T47D (cell line): ENCODE measurements at regions not wholly inside any gene's neighbourhood (a gene's known extent, or its start where the extent isn't known, plus 50 kb on each side); places are given as distances from the start of the nearest gene placed in this dataset.

ENCODE experiments used
- DNase-seq, 2 experiments: peaks; one replicate each; pipeline versions ENCODE4 v3.0.0 to v3.0.0-alpha.2; 2011 to 2012; ENCODE audit warnings: low read depth in 1 of 2, low spot score in 1 of 2
- JUND ChIP-seq: IDR thresholded peaks from 2 replicates; pipeline ENCODE4 v1.6.1; 2012; ENCODE audit warnings: low read depth
- in situ Hi-C: cut with HindIII; loops from 2 replicates; pipeline ENCODE4 v1.10.0; 2016; ENCODE audit warnings: low sequenced_read_pairs, low pct_unique_long_range_greater_than_20kb

GRCh38 chr10:78559661-78560340 lies 509.0 kb upstream of the ZMIZ1 start:
- in situ Hi-C loops: no loop called here
- no peak for TF ChIP-seq JUND
- no peak for DNase-seq

GRCh38 chr10:78560341-78560688 lies 508.5 kb upstream of the ZMIZ1 start:
- TF ChIP-seq JUND: no peak
- DNase-seq: no peak
- in situ Hi-C loops: no loop called here

DNA sequence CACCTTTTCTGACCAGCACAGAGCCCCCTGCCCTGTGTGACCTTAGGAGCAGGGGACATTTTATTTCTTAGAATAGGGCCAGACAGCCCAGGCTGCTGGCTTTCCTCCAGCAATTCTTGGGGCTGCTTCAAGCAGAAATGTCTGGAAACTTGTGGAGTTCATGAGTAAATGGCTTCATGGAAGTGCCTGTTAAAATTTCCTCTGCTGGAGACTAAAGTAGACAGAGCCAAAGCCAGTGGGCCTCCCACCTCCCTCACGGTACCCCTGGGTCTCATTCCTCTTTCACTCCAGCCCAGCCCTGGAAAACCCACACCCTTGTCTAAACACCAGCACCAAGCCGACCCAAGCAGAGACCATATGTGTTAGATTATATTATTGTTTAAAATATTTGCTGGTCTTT lies 505.5 kb upstream of the ZMIZ1 start:
- in situ Hi-C loops: no loop called here
- no peak for DNase-seq
- no peak for TF ChIP-seq JUND

DNA sequence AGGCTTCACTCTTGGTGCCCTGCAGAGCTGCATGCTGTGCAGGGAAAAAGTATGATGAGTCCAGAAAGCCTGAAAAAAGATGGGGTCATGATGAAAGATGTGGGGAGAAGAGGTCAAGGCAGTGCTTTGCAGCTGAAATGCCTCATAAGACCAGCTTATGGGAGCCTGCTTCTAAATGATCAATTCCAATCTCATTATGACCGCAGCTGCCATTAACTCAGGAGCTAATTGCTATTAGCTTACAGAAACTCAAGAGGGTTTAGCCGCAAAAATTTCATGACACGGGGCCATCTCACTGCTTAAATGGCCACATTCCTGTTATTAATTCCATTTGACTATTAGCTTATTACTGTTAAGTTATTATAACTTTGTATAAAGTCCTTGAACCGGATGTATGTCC lies 502.9 kb upstream of the ZMIZ1 start:
- DNase-seq: no peak
- in situ Hi-C loops: no loop called here
- TF ChIP-seq JUND: no peak

DNA sequence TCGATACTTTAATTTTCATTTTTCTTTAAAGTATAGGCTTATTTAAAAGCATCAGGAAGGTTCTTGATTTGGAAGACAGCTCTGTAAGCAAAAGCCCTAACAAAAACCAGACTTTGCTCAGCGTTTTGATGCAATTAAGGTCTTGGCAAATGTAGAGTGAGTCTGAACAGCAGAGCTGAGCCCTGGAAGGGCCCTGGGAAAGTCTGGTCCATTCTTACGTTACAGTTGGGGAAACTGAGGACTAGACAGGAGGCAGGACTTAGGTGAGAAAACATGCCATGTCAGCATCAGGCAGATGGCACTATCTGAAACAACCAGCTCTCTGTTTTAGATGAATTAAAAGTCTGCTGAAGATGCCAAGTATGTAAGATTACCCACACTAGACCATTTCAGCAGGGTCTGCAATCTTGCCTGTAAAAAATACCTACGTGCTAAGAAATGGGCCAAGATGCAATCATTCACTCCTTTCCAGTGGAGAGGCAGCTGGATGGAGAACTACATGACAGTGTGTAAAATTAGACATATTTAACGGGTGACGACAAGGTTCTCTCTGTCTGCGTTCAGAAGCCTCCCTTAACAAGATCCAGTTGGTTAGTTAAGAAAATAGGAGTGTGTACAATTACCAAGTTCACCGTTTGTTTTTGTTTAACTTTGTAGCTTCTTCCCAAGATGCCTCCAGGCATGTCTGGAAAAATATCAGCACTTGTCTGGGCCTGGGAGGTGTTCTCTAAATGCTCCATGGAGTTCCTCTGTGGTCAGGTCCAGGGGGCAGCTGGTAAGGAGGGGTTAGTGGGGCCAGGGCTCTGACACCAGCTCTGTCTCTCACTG lies 502.3 kb upstream of the ZMIZ1 start:
- no peak for TF ChIP-seq JUND
- DNase-seq: no peak
- in situ Hi-C loops: no loop called here

DNA sequence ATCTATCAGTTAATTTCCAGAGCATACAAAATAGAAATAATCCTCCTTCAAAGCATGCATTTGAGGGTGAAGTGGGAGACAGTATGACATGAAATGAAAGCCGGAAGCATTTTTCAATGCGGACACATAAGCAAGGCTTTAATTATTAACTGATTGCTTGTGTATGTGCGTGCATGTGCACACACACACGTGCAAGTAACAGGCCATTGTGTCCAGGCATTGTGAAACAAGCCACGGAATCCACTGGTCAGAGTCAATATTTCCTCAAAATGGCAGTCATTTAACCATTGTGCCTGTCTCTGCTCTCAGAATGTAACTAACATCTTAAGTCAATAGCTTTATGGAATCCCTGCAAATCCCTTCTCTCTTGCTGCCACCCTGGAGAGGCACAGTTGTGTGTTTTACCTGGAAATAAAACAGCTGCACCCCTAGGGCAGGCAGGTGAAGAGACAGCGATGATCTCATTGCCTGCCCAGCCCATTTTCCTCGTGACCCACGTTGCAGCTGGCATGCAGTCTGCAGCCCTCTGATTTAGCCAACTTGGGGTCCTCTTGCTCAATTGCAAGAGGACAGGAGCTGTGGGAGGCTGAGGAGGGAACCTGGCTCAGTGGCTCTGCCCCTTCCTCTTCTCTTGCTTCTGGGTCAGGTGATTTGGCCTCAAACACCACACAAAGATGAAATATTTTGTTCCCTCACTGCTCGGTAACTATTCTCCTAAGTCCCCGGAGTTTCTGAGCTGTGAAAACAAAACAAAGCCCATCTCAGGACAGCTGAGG lies 500.9 kb upstream of the ZMIZ1 start:
- DNase-seq: no peak
- TF ChIP-seq JUND: no peak
- in situ Hi-C loops: no loop called here

GRCh38 chr10:78568620-78569019 lies 500.1 kb upstream of the ZMIZ1 start:
- in situ Hi-C loops: no loop called here

DNA sequence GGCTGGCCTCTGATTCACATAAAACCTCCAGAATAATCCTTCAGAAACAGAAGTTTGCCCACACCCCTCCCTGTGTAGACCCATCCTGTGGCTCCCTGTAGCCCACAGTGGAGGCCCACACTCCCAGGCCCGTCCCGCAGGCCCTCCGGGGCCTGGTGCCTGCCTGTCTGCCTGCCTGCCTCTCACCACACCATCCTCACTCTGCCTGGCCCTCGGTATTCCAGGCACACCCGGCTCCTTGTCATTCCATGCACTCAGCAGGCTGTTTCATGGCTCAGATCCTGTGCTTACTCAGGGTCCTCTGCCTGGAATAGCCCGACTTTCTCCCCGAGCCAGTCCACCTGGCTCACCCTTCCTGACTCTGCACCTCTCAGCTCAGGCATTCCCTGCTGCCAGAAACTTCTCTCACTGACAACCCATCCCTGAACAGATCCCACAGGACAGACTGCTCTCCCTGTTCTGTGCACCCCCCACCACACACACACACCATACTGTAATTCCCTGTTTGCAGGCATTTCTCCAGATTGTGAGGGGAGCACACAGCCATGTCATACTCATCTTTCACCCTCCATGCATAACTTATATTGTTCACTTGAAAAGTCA lies 498.0 kb upstream of the ZMIZ1 start:
- in situ Hi-C loops: no loop called here
- DNase-seq: no peak
- no peak for TF ChIP-seq JUND

More at GRCh38 chr10:78568620-78569019, 500.1 kb upstream of the ZMIZ1 start:
- DNase-seq: no peak
- no peak for TF ChIP-seq JUND

DNA sequence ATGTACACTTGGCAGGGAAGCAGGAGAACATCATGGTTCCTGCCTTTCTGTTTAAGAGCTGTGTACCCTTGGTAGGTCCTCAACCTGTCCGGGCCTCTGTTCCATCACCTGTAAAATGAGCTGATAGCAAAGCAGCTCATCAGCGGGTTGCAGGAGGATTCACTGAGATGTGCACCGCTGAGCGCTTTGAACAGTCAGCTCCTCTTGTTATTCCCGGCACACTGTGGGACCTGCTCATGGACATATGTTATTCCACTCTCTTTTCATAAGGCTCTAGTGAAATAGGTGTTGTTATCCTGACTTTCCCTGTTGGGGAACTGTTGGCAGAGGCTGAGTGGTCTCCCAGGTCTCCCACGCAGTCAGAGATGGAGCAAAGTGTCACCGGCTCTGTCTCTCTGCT lies 497.5 kb upstream of the ZMIZ1 start:
- in situ Hi-C loops: no loop called here
- DNase-seq: no peak
- TF ChIP-seq JUND: no peak

GRCh38 chr10:78571891-78572290 lies 496.9 kb upstream of the ZMIZ1 start:
- TF ChIP-seq JUND: no peak
- in situ Hi-C loops: no loop called here
- DNase-seq: no peak

DNA sequence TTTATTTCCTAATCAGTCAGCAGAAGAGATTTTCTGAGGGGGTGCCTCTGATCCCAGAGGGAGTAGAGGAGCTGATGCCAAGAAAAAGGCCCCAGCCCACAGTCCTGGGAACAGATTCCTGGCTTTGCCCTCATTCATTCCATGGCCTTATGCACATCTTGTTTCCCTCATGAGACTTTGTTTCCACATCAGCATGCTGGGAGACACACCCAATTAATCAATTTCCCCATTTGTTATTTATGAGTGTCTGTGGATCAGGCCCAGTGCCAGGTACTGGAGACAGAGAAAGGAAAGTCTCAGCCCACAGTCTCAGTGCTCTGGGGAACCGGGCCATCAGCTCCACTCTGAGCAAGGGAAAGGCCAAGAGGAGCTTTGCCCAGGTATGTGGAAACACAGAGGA lies 496.2 kb upstream of the ZMIZ1 start:
- TF ChIP-seq JUND: no peak
- in situ Hi-C loops: no loop called here
- no peak for DNase-seq

GRCh38 chr10:78574547-78574946 lies 494.2 kb upstream of the ZMIZ1 start:
- no peak for TF ChIP-seq JUND
- in situ Hi-C loops: no loop called here
- DNase-seq: no peak

DNA sequence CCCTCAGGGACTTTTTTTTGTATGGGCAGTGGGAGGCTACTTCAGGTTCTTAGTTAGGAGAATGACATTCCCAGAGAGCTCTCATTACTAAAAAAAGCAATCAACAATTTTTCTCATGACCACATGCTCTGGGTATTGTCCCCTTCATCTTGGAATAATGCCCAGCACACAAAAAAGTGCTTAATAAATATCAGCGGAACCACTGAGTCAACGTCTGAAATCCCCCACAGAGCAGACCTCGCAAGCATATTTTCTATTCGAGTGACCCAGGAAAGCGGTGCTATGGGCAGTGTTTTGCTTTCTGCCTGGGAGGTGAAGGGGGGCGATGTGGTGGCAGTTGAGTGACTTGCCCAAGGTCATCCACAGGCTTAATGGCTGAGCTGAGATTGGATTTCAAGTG lies 493.4 kb upstream of the ZMIZ1 start:
- no peak for DNase-seq
- in situ Hi-C loops: no loop called here
- TF ChIP-seq JUND: no peak
